ENCODE measurements at regions not wholly inside any gene's neighbourhood (a gene's known extent, or its start where the extent isn't known, plus 50 kb on each side); places are given as distances from the start of the nearest gene placed in this dataset.
A peak's percentile ranks its signal among the peaks of the same experiment; 100 is the strongest.

DNA sequence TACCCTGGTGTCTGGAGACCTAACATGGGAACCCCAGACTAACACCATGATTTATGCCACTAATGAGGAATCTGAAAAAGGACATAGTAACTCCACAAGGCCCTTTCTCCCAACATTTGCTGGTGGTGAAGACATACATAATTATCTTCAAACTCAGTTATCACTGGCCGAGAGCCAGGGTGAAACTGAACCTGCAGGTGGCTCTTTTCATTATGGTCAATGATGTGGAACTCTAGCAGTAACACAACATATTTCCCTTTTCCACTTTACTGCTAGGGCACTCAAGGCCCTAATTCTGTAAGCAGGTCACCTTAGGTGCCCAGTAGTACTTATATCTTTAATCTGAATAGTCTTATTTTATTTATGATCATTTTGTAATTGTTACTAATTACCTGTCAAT lies 326.4 kb upstream of the SATB1 start:
- TF ChIP-seq, protein P1, sequence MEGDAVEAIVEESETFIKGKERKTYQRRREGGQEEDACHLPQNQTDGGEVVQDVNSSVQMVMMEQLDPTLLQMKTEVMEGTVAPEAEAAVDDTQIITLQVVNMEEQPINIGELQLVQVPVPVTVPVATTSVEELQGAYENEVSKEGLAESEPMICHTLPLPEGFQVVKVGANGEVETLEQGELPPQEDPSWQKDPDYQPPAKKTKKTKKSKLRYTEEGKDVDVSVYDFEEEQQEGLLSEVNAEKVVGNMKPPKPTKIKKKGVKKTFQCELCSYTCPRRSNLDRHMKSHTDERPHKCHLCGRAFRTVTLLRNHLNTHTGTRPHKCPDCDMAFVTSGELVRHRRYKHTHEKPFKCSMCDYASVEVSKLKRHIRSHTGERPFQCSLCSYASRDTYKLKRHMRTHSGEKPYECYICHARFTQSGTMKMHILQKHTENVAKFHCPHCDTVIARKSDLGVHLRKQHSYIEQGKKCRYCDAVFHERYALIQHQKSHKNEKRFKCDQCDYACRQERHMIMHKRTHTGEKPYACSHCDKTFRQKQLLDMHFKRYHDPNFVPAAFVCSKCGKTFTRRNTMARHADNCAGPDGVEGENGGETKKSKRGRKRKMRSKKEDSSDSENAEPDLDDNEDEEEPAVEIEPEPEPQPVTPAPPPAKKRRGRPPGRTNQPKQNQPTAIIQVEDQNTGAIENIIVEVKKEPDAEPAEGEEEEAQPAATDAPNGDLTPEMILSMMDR (IDR thresholded peaks at IDR 0.05; ENCODE audit: control extremely low read depth, extremely low read depth, low read depth, missing control alignments) = no peak
- ChIA-PET POLR2A (no interaction called here), CTCF (no interaction called here)
- no peak for DNase-seq (ENCODE audit: extremely low spot score)

DNA sequence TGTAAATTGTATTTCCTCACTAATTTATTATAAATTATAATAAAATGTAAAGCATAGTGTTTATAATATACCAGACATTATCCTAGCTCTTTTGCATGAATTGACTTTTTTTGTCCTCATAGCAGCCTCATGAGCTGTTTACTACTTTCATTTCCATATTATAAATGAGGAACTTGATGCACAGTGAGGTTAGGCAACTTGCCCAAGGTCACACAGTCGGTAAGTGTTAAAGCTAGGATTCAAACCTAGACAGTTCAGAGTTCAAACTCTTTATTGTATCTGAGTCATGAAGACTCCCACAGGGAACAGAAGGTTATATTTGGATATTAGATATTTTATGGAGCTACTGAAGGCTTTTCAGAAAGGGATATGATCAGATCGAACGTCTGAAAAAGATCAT lies 322.2 kb upstream of the SATB1 start:
- POLR2A ChIA-PET = no interaction called here
- DNase-seq (ENCODE audit: extremely low spot score) = no peak
- TF ChIP-seq, protein P1 (IDR thresholded peaks at IDR 0.05; ENCODE audit: control extremely low read depth, extremely low read depth, low read depth, missing control alignments) = no peak
- CTCF ChIA-PET = interaction anchor here (1.1 kb wide), 1 partner anchor 11 kb away, joined by 3 read pairs; no protein-coding TSS in a partner anchor

DNA sequence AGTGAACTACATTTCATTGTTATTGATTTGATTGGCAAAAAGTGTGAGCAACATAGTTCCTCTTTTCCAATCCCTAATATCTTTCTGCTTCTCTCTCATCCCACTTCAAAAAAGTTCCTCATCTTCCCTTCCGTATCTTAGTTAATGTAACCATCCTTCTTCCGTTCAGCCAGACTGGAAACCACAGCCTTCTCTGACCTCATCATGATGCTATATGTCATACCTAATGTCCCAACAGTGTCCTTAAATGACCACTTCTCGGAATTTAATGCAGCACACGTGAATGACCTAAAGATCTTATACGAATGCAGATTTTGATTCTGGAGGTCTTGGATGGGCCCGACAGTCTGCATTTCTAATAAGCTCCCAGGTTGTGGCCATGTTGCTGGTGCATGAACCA lies 320.3 kb upstream of the SATB1 start:
- POLR2A ChIA-PET = no interaction called here
- CTCF ChIA-PET = interaction anchor here (1.6 to 2.1 kb wide), 2 partner anchors 13 to 186 kb away, joined by 6 to 8 read pairs; no protein-coding TSS in a partner anchor
- TF ChIP-seq, protein P1 (IDR thresholded peaks at IDR 0.05; ENCODE audit: control extremely low read depth, extremely low read depth, low read depth, missing control alignments) = no peak
- no peak for DNase-seq (ENCODE audit: extremely low spot score)

DNA sequence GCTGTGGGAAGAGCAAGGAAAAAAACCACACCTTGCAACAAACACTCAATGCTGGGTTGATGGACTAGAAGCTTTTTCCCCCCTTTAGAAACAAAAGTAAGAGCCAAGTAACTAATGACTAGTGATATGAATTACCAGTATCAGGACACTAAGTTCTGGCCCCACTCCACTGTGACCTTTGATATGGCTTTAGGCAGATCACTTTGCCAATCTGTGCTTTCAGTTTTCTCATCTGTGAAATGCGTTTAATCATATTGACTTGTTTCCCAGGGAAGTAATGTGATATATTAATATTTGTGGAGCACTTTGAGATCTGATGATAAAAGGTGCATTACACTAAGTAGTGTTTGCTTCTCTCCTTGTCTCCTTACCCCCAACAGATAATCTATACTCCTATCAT lies 319.3 kb upstream of the SATB1 start:
- DNase-seq (ENCODE audit: extremely low spot score) = no peak
- CTCF ChIA-PET = interaction anchor here (1.6 to 2.1 kb wide), 2 partner anchors 14 to 185 kb away, joined by 6 to 8 read pairs; no protein-coding TSS in a partner anchor
- POLR2A ChIA-PET = no interaction called here
- TF ChIP-seq, protein P1 (IDR thresholded peaks at IDR 0.05; ENCODE audit: control extremely low read depth, extremely low read depth, low read depth, missing control alignments) = no peak

DNA sequence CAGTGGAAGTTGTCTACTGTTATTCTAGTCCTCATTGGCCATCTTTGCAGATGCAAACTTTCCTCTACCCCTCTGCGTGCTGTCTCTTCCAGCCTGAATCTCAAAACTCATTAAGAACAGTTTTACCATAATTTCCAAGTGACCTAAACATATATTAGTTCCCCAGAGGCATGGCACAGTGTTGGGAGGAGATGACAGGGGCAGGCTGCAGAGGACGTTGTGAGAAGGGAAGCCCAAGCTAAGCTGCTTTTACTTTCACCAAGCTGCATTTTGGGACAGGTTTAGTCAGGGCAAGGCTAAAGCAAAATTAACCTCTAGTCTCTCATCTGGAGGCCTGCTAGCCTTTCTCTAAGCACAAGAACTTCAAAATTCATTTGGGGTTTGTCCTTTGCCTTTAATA lies 318.6 kb upstream of the SATB1 start:
- CTCF ChIA-PET = no interaction called here
- TF ChIP-seq, protein P1 (IDR thresholded peaks at IDR 0.05; ENCODE audit: control extremely low read depth, extremely low read depth, low read depth, missing control alignments) = no peak
- no peak for DNase-seq (ENCODE audit: extremely low spot score)
- POLR2A ChIA-PET = no interaction called here

DNA sequence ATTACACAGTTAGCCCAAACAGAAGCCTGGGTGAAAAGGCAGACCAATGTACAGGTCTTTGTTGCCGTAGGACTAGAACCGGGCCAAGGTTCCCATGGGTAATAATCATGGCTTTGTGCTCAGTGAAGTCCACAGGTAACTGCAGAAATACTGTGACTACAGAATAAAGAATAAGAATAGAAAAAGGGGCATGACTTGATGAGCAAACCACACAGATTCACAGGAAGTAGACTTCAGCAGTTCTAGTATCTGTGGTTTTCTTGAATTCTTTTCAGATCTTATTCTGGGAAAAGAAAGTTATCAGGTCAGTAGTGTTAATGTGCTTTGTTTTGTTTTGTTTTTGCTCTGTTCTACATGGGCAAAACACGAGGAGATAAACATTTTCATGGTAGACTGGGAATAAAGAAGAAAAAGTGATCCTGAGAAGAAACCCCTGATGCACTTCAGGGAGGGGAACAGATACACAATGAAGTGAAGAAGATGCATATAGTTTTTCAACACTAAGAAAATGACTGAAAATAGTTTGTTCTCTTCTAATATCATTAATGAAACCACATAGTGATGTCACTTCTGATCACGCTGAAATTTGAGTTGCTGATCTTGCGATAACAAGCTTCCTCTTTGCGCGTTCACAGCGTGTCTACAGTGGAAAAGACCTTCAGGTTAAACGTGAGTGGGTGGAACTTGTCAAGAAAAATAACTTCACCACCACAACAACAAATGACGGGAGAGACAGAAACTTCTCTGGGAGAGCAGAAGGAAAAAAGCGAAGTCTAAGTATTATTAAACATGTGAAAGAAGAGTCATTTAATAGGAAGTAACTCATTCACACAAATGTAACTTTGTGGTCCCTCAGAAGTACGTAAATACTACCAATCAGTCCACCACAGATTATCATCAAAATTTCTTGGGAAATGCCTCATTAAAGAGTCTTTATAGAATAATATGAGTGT lies 315.8 kb upstream of the SATB1 start:
- POLR2A ChIA-PET = no interaction called here
- peak; percentile 4 for DNase-seq (ENCODE audit: extremely low spot score)
- TF ChIP-seq, protein P1 (IDR thresholded peaks at IDR 0.05; ENCODE audit: control extremely low read depth, extremely low read depth, low read depth, missing control alignments) = no peak
- CTCF ChIA-PET = interaction anchor here (0.6 to 1.2 kb wide), 2 partner anchors 17 to 84 kb away, joined by 3 to 4 read pairs; no protein-coding TSS in a partner anchor

Measured in GM10248 (cell line).